ENCODE measurements at regions not wholly inside any gene's neighbourhood (a gene's known extent, or its start where the extent isn't known, plus 50 kb on each side); places are given as distances from the start of the nearest gene placed in this dataset.
"Not testable (repeated sequence)": the region's sequence is repeated elsewhere in the genome, so short reads cannot be mapped to it uniquely, and the experiment has no call there.

DNA sequence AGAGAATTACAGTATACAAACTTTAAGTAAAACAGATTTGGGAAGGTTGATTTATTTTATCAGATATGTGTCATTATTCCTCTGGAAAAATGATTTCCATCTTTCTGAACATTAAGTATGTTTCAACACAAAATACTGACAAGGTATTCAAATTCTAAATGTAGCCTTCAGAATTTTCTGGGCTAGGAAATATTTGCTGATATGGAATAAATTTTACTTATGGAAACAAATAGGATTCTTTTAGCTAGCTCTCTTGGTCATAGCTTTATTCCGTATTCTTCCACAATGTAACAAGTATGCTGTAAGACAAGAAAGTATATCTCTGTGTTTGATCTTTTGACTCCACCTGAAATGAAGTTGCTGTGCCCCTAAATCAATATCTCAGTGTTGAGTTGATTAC is 1125.2 kb upstream of the CITED2 start:
- POLR2A ChIA-PET (ENCODE audit: low non-redundant PET), result no interaction called here
- no TSS peak for BruUV-seq (replicated peaks)
- no peaks in the 10 kb centered on the region for H3K27me3 ChIP-seq (replicated peaks; ENCODE audit: insufficient read depth, low read depth, low read length, poor library complexity)
- no peak overlapping the region for H3K4me3 ChIP-seq (ENCODE audit: low read depth, low read length, poor library complexity, severe bottlenecking)
- no peaks in the 10 kb centered on the region for H3K4me1 ChIP-seq (ENCODE audit: insufficient read depth, low read length, poor library complexity, severe bottlenecking)
- TF ChIP-seq EZH2 (IDR thresholded peaks at IDR 0.05; ENCODE audit: borderline replicate concordance, low read depth, low read length, poor library complexity, severe bottlenecking), result no peak
- TF ChIP-seq, protein P1, sequence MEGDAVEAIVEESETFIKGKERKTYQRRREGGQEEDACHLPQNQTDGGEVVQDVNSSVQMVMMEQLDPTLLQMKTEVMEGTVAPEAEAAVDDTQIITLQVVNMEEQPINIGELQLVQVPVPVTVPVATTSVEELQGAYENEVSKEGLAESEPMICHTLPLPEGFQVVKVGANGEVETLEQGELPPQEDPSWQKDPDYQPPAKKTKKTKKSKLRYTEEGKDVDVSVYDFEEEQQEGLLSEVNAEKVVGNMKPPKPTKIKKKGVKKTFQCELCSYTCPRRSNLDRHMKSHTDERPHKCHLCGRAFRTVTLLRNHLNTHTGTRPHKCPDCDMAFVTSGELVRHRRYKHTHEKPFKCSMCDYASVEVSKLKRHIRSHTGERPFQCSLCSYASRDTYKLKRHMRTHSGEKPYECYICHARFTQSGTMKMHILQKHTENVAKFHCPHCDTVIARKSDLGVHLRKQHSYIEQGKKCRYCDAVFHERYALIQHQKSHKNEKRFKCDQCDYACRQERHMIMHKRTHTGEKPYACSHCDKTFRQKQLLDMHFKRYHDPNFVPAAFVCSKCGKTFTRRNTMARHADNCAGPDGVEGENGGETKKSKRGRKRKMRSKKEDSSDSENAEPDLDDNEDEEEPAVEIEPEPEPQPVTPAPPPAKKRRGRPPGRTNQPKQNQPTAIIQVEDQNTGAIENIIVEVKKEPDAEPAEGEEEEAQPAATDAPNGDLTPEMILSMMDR (conservative IDR thresholded peaks at IDR 0.05; ENCODE audit: low read depth, low read length), result no peak
- H3K9me3 ChIP-seq (ENCODE audit: low read depth, low read length, poor library complexity, severe bottlenecking), result no peaks in the 10 kb centered on the region
- H3K36me3 ChIP-seq (ENCODE audit: insufficient read depth, low read length, poor library complexity, severe bottlenecking), result no peaks in the 10 kb centered on the region
- CTCF ChIA-PET, result no interaction called here
- intact Hi-C loops (cut with micrococcal nuclease; ENCODE audit: unreplicated experiment), result no loop called here
- no peak for DNase-seq (ENCODE audit: low spot score)
- H3K27ac ChIP-seq (ENCODE audit: low read depth, low read length, poor library complexity, severe bottlenecking), result no peak overlapping the region

DNA sequence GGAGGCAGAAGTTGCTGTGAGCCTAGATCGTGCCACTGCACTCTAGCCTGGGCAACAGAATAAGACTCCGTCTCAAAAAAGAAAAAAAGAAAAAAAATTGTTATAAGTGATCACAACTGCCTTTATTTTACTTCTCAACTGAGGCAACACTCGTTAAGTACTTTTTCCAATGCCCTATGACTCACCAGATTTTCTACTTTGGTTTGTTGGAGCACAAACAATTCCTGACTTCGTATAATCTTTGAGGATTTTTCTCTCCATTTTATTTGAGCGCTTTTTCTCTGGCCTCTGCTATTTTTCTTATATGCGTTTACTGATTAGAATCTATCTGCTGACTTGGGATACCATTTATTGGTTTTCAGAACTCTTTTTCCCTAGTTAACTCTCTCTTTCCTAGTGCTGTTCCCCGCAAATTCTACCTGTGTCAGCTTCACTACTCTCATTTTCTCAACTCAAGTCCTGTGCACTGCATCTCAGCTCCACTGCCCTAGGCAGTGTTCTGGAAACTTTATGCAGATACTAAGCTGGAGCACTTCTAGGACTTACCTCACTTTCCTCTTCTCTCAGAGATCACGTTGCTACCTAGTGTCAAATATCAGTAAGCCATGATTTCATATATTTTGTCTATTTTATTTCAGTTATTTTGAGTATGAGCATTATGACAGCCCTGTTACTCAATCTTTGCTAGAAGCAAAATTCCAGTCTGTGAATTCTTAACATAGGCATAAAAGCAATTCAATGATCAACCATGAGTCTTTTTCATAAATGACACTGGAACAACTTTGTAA is 1120.1 kb upstream of the CITED2 start:
- ChIA-PET CTCF (no interaction called here), POLR2A (ENCODE audit: low non-redundant PET) (no interaction called here)

DNA sequence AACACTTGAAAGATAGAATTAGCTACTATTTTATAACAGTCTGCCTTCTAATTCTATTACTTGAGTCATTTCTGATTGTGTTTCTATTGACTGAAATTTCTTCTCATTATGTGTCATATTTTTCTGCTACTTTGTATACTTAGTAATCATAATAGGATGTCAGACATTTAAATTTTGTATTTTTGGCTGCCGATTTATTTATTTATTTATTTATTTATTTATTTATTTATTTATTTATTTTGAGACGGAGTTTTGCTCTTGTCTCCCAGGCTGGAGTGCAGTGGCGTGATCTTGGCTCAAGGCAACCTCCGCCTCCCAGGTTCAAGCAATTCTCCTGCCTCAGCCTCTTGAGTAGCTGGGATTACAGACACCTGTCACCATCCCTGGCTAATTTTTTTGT is 1119.0 kb upstream of the CITED2 start:
- intact Hi-C loops (cut with micrococcal nuclease; ENCODE audit: unreplicated experiment); H3K9me3 ChIP-seq (ENCODE audit: low read depth, low read length, poor library complexity, severe bottlenecking); H3K36me3 ChIP-seq (ENCODE audit: insufficient read depth, low read length, poor library complexity, severe bottlenecking); H3K4me3 ChIP-seq (ENCODE audit: low read depth, low read length, poor library complexity, severe bottlenecking); BruUV-seq (replicated peaks); CTCF ChIA-PET; DNase-seq (ENCODE audit: low spot score); H3K27ac ChIP-seq (ENCODE audit: low read depth, low read length, poor library complexity, severe bottlenecking); H3K4me1 ChIP-seq (ENCODE audit: insufficient read depth, low read length, poor library complexity, severe bottlenecking); H3K27me3 ChIP-seq (replicated peaks; ENCODE audit: insufficient read depth, low read depth, low read length, poor library complexity); POLR2A ChIA-PET (ENCODE audit: low non-redundant PET): not testable (repeated sequence)

More for the DNA sequence above, 1120.1 kb upstream of the CITED2 start:
- Histone ChIP-seq H3K4me3 (ENCODE audit: low read depth, low read length, poor library complexity, severe bottlenecking) (no peak overlapping the region), H3K4me1 (ENCODE audit: insufficient read depth, low read length, poor library complexity, severe bottlenecking) (no peaks in the 10 kb centered on the region), H3K27ac (ENCODE audit: low read depth, low read length, poor library complexity, severe bottlenecking) (no peak overlapping the region), H3K27me3 (replicated peaks; ENCODE audit: insufficient read depth, low read depth, low read length, poor library complexity) (no peaks in the 10 kb centered on the region), H3K9me3 (ENCODE audit: low read depth, low read length, poor library complexity, severe bottlenecking) (peaks cover 6% of the 10 kb centered on the region), H3K36me3 (ENCODE audit: insufficient read depth, low read length, poor library complexity, severe bottlenecking) (no peaks in the 10 kb centered on the region)
- TF ChIP-seq EZH2 (IDR thresholded peaks at IDR 0.05; ENCODE audit: borderline replicate concordance, low read depth, low read length, poor library complexity, severe bottlenecking), result no peak
- TF ChIP-seq, protein P1 (conservative IDR thresholded peaks at IDR 0.05; ENCODE audit: low read depth, low read length), result no peak
- DNase-seq (ENCODE audit: low spot score), result no peak
- intact Hi-C loops (cut with micrococcal nuclease; ENCODE audit: unreplicated experiment), result no loop called here
- BruUV-seq (replicated peaks), result no TSS peak

DNA sequence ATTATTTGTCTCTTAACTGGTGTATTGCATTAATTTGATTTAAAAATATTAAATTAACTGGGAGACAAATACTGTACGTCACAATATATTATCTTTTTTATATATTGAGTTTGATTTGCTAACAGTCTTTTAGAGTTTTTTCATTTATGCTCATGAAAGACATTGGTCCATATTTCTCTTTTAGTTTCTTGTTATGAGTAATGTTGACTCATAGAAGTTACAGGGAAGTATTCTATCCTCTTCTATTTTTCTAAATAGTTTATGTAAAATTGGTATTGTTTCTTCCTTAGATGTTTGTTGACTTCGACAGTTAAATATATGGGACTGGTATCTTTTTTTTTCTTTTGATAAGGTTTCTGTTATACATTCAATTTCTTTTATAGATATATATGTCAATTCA is 1115.6 kb upstream of the CITED2 start:
- H3K4me1 ChIP-seq (ENCODE audit: insufficient read depth, low read length, poor library complexity, severe bottlenecking), result no peaks in the 10 kb centered on the region
- BruUV-seq (replicated peaks), result no TSS peak
- ChIA-PET POLR2A (ENCODE audit: low non-redundant PET) (no interaction called here), CTCF (no interaction called here)
- H3K4me3 ChIP-seq (ENCODE audit: low read depth, low read length, poor library complexity, severe bottlenecking), result no peak overlapping the region
- H3K36me3 ChIP-seq (ENCODE audit: insufficient read depth, low read length, poor library complexity, severe bottlenecking), result no peaks in the 10 kb centered on the region
- DNase-seq (ENCODE audit: low spot score), result no peak
- H3K9me3 ChIP-seq (ENCODE audit: low read depth, low read length, poor library complexity, severe bottlenecking), result peaks cover 20% of the 10 kb centered on the region
- no peak overlapping the region for H3K27ac ChIP-seq (ENCODE audit: low read depth, low read length, poor library complexity, severe bottlenecking)
- intact Hi-C loops (cut with micrococcal nuclease; ENCODE audit: unreplicated experiment), result no loop called here
- no peaks in the 10 kb centered on the region for H3K27me3 ChIP-seq (replicated peaks; ENCODE audit: insufficient read depth, low read depth, low read length, poor library complexity)
- no peak for TF ChIP-seq EZH2 (IDR thresholded peaks at IDR 0.05; ENCODE audit: borderline replicate concordance, low read depth, low read length, poor library complexity, severe bottlenecking)
- TF ChIP-seq, protein P1 (conservative IDR thresholded peaks at IDR 0.05; ENCODE audit: low read depth, low read length), result no peak

All from A673 (cell line).